ENCODE measurements at regions not wholly inside any gene's neighbourhood (a gene's known extent, or its start where the extent isn't known, plus 50 kb on each side); places are given as distances from the start of the nearest gene placed in this dataset.

DNA sequence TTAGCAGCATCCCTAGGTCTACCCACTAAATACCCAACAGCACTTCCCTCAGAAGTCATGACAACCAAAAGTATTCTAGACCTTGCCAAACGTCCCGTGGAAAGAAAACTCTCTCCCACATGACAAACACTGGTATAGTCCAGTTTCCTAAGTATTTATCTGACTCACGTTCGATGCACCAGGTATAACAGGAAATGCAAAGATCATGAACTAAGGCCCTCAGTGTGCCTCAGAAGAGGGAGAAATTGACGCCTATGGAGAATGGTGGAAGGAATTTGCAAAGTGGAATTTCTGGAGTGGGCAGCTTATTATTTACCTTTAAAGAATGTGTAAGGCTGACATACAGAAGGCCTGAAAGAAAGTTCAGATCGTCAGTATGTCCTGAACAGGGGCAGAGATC, 523.6 kb upstream of the DAB1 start:
- DNase-seq (ENCODE audit: low spot score), result no peak
- no peak for FAIRE-seq

DNA sequence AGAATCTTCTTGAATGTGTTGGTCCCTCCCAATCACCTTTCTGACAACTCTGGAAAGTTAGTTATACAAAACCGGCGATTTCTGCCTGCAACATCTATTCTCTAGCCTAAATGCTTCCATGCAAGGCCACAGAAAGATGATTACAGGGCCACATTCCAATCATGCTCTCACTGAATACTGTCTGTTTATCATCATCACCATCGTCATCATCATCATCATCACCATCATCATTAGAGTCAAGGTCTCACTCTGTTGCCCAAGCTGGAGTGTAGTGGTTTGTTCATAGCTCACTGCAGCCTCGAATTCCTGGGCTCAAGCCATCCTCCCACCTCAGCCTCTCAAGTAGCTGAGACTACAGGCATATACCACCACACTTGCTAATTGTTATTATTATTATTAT, 521.2 kb upstream of the DAB1 start:
- FAIRE-seq, result peak; percentile 50
- DNase-seq (ENCODE audit: low spot score), result no peak

DNA sequence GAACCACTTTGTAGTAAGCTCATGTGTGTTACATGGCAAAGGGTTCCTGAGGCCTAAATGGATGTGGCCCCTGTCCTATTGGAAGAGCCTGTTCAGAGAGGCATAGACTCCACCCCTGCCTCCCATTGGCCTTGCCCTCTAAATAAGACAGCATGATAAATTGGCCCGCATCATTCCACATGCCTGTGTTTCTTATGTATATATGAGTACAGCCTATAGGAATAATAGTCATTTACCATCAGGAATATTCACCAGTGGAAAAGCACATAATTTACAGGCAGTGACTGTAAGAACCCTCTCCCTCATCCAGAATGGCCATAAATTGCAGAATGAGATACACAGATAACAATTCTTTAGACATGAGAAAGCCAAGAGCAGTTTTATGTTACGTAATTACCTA, 519.5 kb upstream of the DAB1 start:
- no peak for FAIRE-seq
- DNase-seq (ENCODE audit: low spot score), result no peak

DNA sequence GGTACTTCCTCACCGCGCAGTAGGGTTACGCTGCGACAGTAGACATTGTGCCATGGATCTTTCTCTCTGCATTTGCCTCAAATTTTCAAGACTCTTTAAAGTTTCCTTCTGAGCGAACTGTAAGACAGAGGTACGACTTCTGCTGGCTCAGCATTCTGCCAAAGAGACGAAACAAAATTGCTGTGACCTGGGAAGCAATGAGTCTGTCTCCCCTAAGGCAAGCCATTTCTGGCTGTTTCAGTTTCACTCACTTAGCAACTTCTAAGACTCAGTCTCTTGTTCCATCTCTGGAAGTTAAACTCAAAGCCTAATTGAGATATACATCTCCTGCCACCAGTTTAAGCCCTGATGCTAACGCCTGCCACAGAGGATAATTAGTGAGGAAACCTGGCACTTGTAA, 510.9 kb upstream of the DAB1 start:
- DNase-seq (ENCODE audit: low spot score), result no peak
- FAIRE-seq, result no peak

DNA sequence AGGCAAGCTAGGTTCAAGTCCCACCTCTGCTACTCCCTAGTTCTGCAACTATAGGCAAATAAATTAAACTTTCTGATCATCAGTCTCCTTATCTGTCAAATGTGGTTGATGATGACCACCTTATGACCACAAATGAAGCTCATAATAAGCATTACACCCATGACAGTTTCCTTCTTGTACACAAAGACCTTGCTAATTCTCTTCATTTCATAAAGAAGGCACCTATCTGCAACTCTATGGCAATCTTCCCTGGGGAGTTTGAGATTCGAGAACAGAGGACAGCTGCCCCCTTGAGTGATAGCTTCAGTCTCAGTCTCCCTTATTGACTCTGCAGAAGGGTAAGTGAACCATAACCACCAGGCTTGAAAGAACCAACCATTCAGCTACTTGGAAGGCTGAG, 503.1 kb upstream of the DAB1 start:
- FAIRE-seq (no peak), DNase-seq (ENCODE audit: low spot score) (no peak)

DNA sequence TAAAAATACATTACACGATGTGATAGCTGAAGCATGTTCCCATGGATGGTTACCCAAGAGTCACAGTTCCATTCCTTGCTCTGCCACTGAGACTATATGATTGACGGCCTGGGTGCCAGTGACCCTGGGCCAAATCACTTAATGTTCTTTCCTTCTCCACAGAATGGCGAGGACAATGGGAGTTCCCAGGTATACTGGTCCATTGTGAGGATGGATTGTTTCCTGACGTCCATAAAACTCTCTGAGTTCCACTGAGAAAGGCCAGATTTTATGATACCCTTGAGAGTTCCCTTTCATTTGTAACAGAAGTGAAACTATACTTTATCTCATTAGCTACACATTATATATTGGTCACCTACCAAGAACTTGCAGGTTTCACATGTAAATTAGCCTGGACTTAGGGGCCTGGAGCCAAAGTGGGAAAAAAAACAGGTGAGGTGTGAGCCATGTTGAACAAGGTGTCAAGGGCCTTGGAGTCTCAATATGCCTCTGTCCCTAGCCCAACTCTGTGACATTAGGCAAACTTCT, 502.2 kb upstream of the DAB1 start:
- FAIRE-seq, result no peak
- no peak for DNase-seq (ENCODE audit: low spot score)

DNA sequence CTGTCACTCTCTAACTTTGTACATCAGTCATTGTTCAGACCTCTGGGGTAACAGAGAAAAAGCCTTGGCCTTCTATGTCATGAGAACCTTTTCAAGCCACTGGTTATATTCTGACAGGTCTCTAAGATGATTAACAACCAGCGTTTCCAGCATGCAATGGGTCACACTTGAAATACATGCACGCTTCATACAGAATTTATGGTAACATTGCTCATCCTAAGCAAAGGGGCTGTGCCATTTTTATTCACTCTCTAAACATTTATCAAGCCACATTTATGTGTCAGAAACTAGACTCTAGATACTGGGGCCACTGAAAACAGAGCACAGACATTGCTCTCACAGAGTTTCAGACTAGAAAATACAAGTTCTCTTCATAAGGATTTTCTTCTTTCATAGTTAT, 501.4 kb upstream of the DAB1 start:
- FAIRE-seq (no peak), DNase-seq (ENCODE audit: low spot score) (no peak)

DNA sequence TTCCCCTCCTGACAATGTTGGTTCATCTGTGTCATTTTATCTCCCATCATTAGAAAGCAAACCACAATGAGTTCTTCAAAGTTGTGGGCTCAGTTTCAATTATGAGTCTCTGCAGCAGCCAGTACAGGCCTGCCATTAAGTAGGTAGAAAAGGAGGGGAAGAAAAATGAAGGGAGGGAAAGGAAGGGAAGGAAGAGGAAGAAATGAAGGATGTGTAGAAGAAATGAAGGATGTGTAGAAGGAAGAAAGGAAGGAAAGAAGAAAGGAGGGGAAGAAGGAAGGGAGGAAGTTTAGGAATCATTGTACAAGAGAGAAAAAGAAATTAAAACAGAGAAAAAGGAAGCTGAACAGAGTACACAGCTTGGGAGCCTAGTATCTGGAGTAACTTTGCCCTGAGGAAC, 498.3 kb upstream of the DAB1 start:
- DNase-seq (ENCODE audit: low spot score) (no peak), FAIRE-seq (no peak)

DNA sequence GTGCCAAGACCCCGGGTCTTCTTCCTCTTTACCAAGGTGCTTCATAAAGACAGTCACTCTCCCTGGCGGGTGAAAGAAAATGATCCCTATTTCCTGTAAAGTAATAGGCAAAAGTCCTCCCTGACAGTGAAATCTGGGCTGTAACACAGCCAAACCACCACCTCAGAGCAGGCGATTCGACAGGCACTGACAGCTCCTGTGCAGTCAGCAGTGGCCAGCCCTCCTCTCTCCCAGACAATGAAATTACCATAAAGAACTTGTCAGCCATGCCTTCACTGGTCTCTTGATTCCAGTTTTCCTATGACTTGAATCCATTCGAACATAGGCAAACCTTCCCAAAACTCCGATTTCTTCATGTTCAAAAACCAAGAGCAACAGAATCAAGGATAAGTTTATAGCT, 492.2 kb upstream of the DAB1 start:
- no peak for FAIRE-seq

DNA sequence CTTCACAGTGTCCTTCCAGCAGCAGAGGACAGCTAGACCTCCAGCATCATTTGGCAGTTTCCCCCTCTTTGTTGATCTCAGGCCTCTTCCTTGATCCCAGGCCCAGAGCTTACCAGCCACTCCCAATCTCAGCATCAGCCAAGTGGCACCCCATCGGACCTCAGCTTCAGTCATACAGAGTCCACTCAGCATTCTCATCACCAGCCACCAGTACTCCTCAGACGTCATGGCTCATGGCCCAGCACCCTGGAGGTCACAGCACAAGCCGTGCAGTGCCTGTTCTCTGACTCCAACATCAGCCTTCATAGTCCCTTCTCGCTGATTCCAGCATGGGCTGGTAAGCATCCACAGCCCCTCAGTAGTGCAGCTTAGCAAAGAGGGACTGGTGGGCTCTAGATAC, 487.6 kb upstream of the DAB1 start:
- DNase-seq (ENCODE audit: low spot score) (no peak), FAIRE-seq (no peak)

More for the DNA sequence above, 492.2 kb upstream of the DAB1 start:
- DNase-seq (ENCODE audit: low spot score), result no peak

DNA sequence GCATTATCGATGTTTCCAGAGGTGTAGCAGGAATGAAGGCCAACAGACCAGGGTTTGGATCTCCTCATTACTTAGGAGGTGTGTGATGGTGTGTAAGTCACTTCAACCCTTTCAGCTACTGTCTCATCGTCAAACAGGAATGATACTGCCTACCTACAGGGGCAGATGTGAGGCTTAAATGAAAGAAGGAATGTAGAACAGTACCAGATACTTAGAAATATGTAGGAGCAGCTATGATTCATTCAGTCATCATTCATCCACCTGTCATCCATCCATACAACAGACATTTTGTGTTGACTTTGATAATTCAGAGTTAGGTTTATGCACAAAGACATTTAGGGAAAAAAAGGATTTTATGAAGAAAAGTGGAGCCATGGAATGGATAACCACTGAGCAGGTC, 486.9 kb upstream of the DAB1 start:
- FAIRE-seq, result no peak
- no peak for DNase-seq (ENCODE audit: low spot score)

DNA sequence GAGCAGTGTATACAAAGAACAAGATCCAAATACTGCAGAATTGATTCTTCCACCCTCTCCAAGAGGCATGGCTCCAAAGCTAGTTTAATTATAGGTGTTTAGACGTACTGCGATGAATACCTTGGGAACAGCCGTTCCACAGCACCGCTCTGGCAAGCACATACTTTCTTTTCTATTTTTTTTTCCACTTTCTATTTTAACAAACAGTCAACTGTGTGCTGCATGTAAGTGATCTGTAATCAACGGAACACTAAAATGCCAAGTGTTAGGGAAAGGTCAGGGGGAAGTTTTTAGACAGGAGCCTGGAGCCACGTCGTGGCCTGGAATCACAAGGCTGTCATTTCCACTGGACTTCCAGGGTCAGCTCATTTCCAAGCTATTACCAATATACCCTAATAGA, 486.4 kb upstream of the DAB1 start:
- no peak for FAIRE-seq
- no peak for DNase-seq (ENCODE audit: low spot score)

DNA sequence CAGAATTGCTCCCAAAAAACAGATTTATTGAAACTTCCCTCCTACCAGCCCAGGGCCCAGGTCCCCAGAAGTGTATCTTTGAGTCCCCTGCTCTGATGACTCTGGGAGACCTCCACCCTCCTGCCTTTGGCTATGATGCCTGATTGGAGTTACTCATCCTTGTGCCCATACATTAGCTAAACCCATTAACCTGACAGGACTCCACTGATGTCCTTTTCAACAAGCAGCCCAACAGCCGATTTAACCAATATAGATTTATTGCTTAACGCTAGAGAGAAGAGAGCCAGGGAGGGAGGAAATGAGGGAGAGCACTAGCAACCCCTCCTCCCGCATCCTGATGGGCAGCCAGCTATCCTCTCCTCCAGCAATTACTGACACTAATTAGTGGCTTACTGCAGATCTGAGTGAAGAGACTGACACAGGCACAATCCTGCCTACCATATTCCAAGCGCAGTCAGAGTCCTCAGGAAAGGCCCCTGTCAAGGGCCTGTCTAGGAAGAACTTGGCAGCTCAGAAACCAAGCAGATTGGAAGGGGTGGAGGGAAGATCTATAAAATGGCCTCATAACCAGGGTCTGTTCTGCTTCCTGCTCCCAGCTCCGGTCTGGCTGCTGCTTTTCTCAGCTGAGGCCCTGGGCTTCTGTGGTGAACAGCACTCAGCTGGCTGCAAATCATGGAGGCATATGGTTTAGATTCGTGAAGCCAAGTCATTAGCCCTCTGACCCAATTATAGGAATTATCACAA, 484.5 kb upstream of the DAB1 start:
- DNase-seq (ENCODE audit: low spot score) (no peak), FAIRE-seq (no peak)

DNA sequence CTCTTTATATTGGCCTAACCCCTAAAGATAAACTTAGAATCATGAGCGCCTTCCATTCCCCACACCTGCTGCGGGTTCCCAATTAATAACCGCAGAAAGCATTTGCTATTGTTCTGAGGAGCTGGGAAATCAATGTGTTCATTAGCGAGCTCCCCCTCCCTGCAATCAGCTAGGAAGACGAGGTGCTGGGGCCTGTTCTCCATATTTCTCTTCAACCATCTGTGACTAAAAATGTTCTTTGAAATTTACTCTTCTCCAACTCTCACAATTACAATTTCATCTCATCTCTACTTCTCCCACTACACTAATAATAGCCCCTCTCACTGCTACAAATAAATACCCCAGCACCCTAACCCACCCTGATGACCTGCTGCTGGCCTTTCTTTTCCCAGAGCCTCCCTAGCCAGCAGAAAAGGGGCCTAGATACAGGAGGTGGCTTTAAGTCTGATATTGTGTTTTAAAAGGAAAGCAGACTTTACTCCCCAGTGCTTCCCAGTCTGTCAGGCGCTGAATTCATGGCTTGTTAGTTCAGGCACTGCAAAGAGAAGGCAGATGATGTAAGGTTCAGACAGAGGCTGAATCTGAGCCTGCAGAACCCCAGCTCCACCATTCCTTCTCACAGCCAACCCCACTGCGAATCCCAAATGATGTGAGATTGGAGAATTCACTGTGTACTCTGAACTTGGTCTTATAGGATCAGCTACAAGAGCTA, 477.5 kb upstream of the DAB1 start:
- FAIRE-seq (no peak), DNase-seq (ENCODE audit: low spot score) (no peak)

DNA sequence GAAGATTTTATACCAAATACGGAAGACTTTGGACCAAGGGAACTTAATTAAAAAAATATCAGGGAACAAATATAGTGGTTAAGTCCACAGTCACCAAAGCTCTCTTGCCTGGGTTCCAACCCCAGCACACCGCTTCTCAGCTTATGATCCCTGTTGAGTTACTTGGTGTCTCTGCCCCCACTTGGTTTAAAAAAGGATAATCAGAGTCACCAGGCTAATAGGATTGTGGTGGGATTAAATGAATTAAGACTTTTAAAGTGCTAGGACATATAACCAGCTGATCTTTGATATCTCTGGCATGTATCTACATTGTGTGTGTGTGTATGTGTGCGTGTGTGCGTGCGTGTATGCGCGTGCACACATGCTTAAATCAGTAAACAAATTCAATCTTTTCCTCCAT, 474.7 kb upstream of the DAB1 start:
- FAIRE-seq (no peak), DNase-seq (ENCODE audit: low spot score) (no peak)

DNA sequence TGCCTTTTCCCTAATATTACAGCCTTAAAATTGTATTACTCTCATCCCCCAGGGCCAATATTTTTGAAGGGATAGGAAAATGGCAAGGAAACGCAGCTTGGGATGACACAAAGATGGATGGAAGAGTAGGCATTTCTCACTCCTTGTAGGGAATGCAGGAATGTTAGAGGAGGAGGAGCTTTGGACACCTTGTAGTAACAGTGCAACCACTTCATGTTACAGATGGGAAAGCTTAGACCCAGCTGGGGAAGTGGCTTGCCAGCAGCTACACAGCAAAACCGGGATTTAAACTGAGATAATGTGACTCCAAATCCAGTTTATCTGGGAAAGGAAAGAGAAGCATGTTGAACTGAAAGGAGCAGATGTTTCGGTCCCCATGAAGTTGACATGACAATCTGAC, 473.7 kb upstream of the DAB1 start:
- no peak for FAIRE-seq
- no peak for DNase-seq (ENCODE audit: low spot score)

DNA sequence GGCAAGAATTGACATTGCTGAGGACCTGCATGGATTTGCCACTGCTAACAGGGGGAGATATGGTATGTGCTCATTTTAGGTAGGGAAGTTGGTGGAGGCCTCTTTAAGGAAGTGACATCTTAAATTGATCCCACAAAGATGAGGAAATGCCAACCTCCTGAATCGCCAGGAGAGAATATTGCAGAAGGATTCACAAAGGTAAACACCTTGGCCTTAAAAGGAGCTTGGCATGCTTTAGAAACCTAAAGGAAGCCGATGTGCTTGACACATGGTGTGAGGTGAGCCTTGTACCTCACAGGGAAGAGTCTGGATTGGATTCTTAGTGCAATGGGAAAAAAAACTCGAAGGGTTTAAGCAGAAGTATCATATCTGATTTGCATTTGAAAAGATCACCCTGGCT, 470.5 kb upstream of the DAB1 start:
- FAIRE-seq (no peak), DNase-seq (ENCODE audit: low spot score) (no peak)

DNA sequence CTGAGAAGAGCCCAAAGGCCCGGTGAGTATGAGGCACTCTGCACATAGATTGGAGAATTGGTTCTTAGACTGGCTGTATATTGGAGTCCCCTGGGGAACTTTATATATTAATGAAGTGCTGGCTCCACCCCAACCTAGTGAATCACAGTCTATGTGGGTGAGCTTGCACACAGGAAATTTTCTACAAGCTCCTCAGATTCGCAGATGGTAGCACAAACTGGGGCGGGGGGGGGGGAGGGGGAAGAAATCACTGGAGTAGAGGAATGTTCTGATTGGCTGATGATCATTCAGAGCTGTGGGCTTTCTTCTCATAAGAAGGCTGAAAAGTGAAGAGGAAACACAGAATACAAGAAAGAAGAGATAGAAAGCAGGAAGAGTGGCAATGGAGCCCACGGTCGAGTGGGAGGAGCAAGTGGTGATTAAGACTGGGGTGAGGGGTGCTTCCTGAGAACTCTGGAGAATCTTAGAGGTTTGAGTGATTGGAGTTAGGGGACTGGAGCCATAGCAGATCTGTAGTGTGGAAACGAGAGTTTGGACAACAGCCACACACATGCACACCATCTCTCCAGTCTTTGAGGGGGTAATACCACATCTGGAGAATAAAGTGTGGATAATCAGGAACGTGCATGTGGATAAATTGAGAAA, 465.9 kb upstream of the DAB1 start:
- no peak for DNase-seq (ENCODE audit: low spot score)
- FAIRE-seq, result no peak

DNA sequence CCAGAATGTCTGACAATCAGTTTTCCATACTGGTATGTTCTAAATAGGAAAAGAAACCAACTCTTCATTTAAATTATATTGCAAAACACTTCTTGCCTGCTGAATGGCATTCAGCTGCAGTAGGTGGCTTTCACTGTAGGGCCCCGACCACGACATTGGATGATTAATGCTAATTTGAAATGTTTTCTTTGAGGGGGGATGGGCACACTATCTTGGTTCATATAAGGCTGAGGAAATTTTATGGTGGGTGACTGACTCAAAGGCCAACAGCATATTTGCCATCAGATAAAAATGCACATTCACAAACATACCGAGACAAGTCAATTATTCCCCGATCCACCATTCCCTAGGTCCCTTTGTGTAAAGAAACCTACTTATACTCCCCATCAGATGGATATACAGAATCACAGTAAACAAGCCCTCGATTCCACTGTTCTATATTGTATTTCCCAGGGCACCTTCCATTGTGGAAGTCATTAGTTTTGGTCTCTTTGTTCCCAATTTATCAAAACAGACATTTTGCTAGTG, 464.2 kb upstream of the DAB1 start:
- DNase-seq (ENCODE audit: low spot score), result no peak
- FAIRE-seq, result no peak

DNA sequence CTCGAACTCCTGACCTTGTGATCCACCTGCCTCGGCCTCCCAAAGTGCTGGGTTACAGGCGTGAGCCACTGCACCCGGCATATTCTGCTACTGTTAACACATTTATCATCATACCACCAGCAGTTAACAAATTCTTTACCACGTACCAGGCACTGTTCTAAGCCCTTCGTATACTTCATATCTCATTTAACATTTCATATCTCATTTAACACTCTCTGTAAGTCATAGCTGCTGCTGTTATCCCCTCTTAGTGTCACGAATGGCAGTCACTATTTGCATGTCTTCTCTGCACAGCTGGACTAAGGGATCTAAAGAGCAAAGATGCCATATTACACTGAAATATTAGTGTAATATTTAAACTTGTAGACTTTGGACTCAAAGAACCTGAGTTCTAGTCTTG, 462.5 kb upstream of the DAB1 start:
- FAIRE-seq, result no peak
- no peak for DNase-seq (ENCODE audit: low spot score)

DNA sequence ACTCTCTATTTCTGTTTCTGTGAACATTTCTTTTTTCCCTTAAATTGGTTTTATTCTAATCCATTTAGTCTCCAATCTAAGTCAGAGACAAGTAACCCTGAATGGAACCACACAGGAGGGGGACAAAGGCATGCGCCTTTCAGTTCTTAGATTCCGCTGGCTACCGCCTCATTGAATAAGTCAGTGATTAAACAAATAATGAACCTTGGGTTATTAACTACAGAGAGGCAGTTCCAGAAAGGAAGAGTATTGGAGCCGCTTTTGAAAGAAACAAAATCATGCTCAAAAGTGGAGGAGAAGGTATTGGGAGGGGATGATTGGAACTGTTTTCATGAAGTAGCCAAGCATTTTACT, 459.8 kb upstream of the DAB1 start:
- DNase-seq (ENCODE audit: low spot score) (no peak), FAIRE-seq (no peak)

DNA sequence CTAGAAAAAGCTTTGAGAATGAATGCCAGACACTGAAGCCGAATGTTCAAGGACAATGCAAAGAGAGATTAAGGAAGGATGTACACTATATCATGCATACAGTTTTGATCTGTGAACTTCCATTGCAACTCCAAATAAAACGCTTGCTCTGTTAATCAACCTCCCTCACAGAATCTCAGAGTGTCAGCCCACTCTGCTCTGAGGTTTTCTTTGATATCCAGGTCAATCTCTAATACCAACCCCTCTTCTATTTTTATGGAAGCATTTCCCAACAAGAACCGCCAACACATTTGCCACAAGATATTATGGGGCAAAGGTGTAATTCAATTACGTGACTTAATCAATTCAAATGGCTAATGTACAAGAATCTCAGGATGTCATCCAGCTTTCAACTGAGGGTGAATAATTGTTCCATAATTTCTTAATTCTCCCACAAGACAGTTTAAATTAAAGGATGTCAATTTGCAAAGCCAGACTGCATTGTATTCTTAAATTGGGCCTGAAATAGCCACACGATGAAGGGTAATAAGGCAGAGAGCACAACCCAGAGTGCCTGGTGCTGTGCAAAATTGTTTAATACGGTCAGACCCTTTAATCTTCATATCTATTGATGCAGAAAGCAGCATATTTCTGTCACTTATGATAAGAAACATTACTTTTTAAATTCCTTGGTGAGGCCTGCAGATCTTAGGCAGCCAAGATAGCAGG, 459.2 kb upstream of the DAB1 start:
- no peak for FAIRE-seq
- DNase-seq (ENCODE audit: low spot score), result no peak
